ENCODE measurements at regions not wholly inside any gene's neighbourhood (a gene's known extent, or its start where the extent isn't known, plus 50 kb on each side); places are given as distances from the start of the nearest gene placed in this dataset.
"Not testable (repeated sequence)": the region's sequence is repeated elsewhere in the genome, so short reads cannot be mapped to it uniquely, and the experiment has no call there.

- DNase-seq (ENCODE audit: low read depth, low spot score): no peak
Observed at GRCh38 chr2:155035308-155035707, 336.8 kb downstream of the KCNJ3 start.

- DNase-seq (ENCODE audit: low read depth, low spot score): no peak
Observed at GRCh38 chr2:155033652-155034051, 335.2 kb downstream of the KCNJ3 start.

- DNase-seq (ENCODE audit: low read depth, low spot score): no peak
Observed at GRCh38 chr2:155030296-155030695, 331.8 kb downstream of the KCNJ3 start.

GRCh38 chr2:155026651-155027174 is 328.2 kb downstream of the KCNJ3 start:
- DNase-seq (ENCODE audit: low read depth, low spot score): no peak

- no peak for DNase-seq (ENCODE audit: low read depth, low spot score)
Observed at GRCh38 chr2:155023674-155024073, 325.2 kb downstream of the KCNJ3 start.

GRCh38 chr2:155022531-155022930 is 324.0 kb downstream of the KCNJ3 start:
- no peak for DNase-seq (ENCODE audit: low read depth, low spot score)

DNA sequence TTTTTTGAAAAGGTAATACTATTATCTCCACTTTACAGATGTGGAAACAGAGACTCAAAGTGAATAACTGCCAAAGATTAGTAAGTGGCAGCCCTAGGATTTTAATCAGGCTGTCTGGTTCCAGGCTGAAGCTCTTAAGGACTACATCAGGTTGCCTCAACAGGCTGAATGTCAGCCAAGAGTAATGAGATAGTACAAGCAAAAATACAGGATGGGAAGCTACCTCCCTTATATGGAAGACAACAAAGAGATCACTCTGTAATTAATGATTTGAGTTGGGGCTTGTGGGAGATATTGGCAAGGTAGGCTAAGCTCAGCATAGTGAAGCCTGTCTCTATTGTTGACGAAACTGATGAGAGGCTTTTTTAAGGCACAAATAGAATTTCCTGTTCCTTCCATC is 323.1 kb downstream of the KCNJ3 start:
- no peak for DNase-seq (ENCODE audit: low read depth, low spot score)

- DNase-seq (ENCODE audit: low read depth, low spot score): no peak
Observed at GRCh38 chr2:155020246-155020645, 321.8 kb downstream of the KCNJ3 start.

- DNase-seq (ENCODE audit: low read depth, low spot score): no peak
Observed at GRCh38 chr2:155010925-155011324, 312.4 kb downstream of the KCNJ3 start.

GRCh38 chr2:154995361-154995760 is 296.9 kb downstream of the KCNJ3 start:
- no peak for DNase-seq (ENCODE audit: low read depth, low spot score)

DNA sequence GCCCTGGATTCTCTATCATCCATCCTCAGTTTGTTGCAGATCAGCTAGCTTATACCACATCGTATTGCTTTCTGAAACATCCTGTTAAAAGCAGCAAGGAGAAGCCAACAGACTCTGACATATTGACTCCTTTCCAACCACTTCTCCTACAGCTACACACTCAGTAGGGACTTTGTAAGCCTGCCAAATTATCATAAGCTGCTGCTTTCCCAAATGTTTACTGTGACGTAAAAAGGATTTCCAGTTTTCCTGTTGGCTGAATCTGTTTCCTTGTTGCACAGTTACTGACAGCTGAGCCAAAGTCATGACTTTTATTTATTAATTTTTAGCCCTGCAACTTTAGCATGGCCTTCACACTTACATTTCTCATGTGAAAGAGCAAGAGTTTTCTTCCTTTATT is 294.3 kb downstream of the KCNJ3 start:
- DNase-seq (ENCODE audit: low read depth, low spot score): no peak

DNA sequence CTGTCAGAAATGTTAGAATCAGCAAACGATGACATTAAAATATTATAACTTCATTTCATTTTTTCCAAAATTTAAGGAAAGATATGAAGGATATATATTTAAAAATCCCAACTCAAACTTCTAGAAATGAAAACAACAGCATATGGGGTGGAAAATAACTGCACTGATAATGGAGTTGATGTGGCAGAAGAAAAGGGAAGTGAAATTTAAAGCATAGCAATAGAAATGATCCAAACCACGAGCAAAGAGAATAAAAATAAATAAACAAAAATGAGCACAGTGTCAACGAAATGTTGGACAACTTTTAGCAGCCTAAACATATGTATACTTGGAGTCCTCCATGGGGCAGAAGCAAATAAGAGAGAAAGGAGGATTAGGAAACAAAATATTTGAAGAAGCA is 280.2 kb downstream of the KCNJ3 start:
- DNase-seq (ENCODE audit: low read depth, low spot score): no peak

- no peak for DNase-seq (ENCODE audit: low read depth, low spot score)
Observed at GRCh38 chr2:154978244-154978643, 279.7 kb downstream of the KCNJ3 start.

- no peak for DNase-seq (ENCODE audit: low read depth, low spot score)
Observed at GRCh38 chr2:154974041-154974440, 275.5 kb downstream of the KCNJ3 start.

DNA sequence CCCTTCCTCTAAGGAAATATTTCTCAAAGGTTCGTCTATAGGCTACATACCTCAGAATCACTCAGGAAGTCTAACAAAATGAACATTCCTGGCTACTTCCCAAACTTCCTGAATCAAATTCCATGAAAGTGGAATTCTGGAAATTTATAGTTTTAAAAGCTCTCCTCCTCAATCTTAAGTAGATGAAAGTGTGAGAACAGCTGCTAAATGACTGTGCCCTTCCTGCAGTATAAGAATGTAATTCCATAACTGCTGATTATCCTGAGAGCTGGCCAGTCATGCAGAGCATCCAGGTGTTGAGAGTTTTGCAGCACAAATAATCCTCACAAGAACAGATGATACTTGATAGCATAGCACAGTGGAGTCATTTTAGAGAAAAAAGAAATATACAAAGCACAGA is 265.0 kb downstream of the KCNJ3 start:
- no peak for DNase-seq (ENCODE audit: low read depth, low spot score)

DNA sequence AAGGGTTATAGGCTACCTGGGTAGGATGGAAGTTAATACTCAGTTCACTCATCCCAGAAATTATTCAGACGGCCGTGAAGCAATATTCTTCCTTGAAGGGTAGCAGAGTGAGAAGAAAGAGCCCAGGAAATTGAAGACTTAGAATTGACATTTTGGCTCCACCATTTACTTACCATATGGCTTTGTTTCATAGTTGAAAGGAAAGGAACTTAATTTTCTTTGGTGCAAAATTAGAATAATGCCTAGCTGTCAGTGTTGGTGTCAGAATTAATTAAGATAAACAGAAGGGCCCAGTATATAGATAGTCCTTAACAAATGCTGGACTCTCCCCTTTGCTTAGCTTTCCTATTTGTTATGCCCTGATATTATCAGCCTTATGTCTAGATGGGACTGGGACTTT is 263.2 kb downstream of the KCNJ3 start:
- DNase-seq (ENCODE audit: low read depth, low spot score): no peak

- no peak for DNase-seq (ENCODE audit: low read depth, low spot score)
Observed at GRCh38 chr2:154960802-154961583, 262.5 kb downstream of the KCNJ3 start.

GRCh38 chr2:154952346-154952980 is 254.0 kb downstream of the KCNJ3 start:
- DNase-seq (ENCODE audit: low read depth, low spot score): no peak

DNA sequence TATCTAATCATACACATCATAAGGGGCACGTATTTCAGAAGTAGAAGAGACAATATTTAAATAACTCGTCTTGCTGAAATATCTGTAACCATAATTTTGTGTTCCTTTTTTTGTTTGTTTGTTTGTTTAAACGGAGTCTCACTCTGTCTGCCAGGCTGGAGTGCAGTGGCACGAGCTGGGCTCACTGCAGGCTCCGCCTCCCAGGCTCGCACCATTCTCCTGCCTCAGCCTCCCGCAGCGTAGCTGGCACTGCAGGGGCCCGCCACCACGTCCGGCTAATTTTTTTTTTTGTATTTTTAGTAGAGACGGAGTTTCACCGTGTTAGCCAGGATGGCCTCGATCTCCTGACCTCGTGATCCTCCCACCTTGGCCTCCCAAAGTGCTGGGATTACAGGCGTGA is 248.9 kb downstream of the KCNJ3 start:
- DNase-seq (ENCODE audit: low read depth, low spot score): not testable (repeated sequence)

DNA sequence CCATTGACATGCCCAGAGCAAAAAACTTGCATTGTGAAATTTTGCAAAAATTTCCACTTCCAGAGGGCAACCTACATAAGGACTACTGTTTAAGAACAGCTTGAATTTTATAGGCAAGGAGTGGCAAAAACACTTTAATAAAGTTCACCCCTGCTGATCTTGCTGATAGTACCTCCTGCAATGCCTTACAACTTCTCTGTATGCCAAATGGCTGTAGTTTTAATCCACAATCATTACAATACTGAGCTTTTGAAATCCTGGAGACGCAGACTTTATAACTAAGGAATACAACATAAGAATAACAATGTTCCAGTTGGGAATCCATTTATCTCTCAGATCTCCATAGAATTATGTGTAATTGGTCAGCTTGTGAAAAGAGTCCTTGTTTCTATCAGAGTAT is 247.5 kb downstream of the KCNJ3 start:
- no peak for DNase-seq (ENCODE audit: low read depth, low spot score)

- no peak for DNase-seq (ENCODE audit: low read depth, low spot score)
Observed at GRCh38 chr2:154941379-154941778, 242.9 kb downstream of the KCNJ3 start.

GRCh38 chr2:154934213-154934612 is 235.7 kb downstream of the KCNJ3 start:
- no peak for DNase-seq (ENCODE audit: low read depth, low spot score)

DNA sequence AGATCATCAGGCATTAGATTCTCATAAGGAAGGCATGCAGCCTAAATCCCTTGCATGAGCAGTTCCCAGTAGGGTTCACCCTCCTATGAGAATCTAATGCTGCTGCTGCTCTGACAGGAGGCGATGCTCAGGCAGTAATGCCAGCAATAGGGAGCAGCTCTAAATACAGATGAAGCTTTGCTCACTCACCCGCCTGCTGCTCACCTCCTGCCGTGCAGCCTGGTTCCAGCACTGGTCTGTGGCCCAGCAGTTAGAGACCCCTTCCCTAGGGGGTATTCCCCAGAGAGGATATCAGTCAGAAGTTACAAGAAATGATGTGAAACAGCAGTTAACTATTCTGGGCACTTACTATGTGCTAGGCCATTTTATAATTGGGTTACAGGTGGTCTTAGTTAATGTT is 226.0 kb downstream of the KCNJ3 start:
- DNase-seq (ENCODE audit: low read depth, low spot score): no peak

Data from ELF-1 (cell line).